HT-29 (cell line): ENCODE measurements at regions not wholly inside any gene's neighbourhood (a gene's known extent, or its start where the extent isn't known, plus 50 kb on each side); places are given as distances from the start of the nearest gene placed in this dataset.

Source experiments
- DNase-seq: peaks from one replicate; pipeline ENCODE4 v3.0.0-alpha.2; 2015; ENCODE audit warnings: low spot score

- DNase-seq: peak; percentile 5
These were observed 384.0 kb upstream of the IRX4 start for GRCh38 chr5:2266641-2267240.

- DNase-seq: no peak
These were observed 382.6 kb upstream of the IRX4 start for GRCh38 chr5:2265341-2265740.

GRCh38 chr5:2263763-2264162, 381.0 kb upstream of the IRX4 start:
- no peak for DNase-seq

GRCh38 chr5:2262620-2263019, 379.9 kb upstream of the IRX4 start:
- DNase-seq: no peak

DNA sequence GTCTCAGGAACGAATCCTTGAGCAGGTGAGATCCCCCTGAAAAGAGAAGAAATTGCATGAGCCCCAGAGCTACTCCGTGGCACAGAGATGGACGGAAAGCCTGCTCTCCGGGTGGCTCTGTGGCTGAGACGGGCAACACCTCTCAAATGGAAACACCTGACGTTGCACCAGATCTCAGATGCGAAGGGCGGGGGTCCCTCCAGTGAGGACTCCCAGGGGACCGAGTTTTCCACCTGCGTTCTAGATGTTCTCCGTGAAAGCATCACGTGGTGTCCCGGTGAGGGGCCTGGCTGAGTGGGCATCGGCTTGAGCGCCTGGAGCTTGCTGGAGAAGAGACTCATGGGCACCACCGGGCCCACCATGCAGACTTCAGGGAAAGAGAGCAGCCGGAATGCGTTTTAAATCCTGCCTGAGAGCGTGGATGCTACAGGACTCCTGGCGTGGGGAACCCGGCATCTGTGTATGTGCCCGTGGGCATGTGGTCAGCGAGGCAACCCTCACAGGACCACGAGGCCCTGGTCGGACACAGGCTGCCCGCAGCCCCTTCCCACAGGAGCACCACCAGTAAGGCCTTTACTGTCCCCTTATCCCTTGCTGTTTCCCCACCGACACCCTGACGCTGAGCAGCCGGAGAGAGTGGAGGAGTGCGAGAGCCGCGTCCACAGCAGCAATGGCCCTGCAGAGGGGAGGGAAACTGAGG, 378.4 kb upstream of the IRX4 start:
- DNase-seq: no peak

- DNase-seq: no peak
These were observed 377.7 kb upstream of the IRX4 start for GRCh38 chr5:2260211-2261003.

- DNase-seq: no peak
These were observed 376.9 kb upstream of the IRX4 start for GRCh38 chr5:2259494-2260107.

DNA sequence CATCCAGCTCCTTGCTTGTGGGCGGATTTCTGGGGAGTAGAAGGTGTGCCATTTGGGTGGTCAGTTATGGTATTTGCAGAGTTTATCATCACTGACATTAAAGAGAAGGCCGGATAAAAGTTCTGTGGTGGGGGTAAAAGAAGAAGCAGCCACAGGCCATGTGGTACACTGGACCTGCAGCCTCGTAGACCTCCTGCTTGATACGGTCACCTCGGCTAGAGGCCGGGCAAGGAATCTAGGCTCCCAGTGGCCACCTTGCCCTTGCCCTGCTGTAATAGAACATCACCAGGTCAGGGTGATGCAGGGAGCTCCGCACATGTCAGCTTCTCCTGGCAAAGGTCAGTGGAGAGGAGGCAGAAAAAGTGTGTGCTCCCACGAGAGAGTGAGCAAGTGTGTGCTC, 376.1 kb upstream of the IRX4 start:
- no peak for DNase-seq

- DNase-seq: no peak
These were observed 374.9 kb upstream of the IRX4 start for GRCh38 chr5:2257326-2258244.

DNA sequence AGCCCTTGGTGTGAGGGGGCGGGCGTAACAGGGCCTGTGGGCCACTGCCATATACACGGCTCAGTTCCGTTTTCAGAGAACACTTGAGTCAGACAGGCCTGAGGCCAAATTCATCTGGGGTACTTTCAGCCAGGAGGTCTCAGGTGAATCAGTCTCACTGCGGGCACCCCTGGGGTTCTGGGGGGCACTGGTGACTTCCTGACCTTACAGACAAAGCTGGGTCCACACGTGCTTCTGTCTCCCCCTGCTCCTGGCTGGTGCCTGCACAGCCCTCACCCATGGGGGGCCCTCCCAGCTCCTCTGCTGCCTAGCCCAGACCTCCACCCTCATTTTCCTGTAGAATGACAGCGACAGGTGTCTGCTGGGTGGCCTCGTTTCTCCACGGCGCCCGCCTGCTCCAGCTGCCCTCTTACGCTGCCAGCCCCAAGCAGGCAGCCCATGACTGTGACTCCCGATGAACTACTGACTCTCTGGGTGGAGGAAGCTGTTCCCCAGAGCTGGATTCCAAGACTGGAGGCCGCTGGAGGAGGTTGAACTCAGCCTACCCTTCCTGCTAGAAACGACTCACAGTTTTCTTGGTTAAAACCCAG, 374.1 kb upstream of the IRX4 start:
- no peak for DNase-seq

- DNase-seq: no peak
These were observed 373.4 kb upstream of the IRX4 start for GRCh38 chr5:2255915-2256690.

- DNase-seq: no peak
These were observed 372.4 kb upstream of the IRX4 start for GRCh38 chr5:2254880-2255750.

- no peak for DNase-seq
These were observed 371.7 kb upstream of the IRX4 start for GRCh38 chr5:2254406-2254805.

GRCh38 chr5:2253040-2253975, 370.6 kb upstream of the IRX4 start:
- no peak for DNase-seq

DNA sequence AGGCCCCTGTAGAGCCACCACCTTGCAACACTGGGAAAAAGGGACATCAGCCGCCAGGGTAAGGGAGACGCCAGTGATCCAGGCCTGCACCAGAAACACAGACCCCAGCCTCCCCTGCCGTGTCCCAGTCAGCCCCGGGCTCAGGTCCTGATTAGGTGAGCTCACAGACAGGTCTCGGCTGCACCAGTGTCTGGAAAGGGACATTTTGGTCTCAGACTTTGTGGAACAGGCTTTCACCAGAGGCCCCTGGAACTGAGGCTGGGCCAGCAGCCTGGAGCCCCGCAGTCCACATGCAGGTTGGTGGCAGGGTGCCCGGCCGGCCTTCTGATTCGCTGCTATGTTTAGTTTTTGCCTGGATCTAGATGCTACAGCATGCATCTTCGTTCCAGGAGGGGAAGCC, 369.0 kb upstream of the IRX4 start:
- DNase-seq: no peak

- no peak for DNase-seq
These were observed 368.6 kb upstream of the IRX4 start for GRCh38 chr5:2251298-2251697.

DNA sequence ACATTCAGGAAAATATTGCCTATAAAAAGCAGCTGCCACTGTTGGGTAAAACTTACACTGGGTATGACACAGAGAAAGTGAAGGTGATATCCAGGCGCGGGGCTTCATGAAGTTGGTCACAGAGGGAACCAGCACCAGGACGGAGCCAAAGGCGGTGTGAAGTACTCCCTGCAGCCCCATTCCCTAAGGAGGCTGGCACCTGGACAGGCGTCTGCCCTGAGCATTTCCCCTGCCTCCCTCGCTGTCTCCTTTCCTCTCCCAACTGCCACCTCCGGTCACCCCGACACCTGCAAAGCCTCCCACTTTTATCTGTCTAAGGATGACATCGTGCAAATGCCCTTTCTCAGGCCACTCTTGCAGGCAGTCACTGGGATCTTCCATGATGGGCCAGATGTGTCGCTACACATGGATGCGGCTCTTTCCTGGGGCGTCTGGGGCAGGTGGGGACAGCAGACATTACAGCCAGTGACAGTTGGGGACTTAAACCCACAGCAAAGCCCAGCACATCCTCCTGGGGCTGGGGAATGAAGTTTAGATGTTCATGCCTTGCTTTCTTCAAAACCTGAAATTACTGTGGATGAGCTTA, 367.7 kb upstream of the IRX4 start:
- no peak for DNase-seq

DNA sequence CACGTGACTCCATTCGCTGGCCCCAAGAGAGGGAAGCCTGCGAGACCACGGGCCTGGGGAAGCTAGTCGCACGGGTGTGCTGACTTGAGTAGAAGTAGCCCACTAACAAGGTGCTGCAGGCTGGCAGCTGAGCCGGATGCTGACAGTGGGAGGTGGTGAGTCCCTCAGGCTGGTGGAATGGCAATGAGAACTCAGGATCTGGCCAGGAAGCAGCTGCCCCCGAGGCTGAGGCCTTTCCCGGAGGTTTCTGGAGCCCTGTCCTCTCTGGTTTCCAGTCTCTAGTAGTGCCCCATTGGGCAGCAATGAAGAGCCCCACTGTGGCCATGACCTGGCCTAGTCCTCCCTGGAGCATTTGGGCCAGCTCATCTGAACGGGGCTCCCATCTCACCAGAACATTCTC, 366.7 kb upstream of the IRX4 start:
- no peak for DNase-seq
